ENCODE measurements at regions not wholly inside any gene's neighbourhood (a gene's known extent, or its start where the extent isn't known, plus 50 kb on each side); places are given as distances from the start of the nearest gene placed in this dataset.

GRCh38 chr17:69702078-69702477 lies 287.6 kb downstream of the MAP2K6 start:
- intact Hi-C loops (cut with DNase I) = no loop called here
- TF ChIP-seq CTCF (IDR thresholded peaks at IDR 0.05) = no peak
- DNase-seq (no peak), ATAC-seq (no peak)
- no peaks in the 10 kb centered on the region for H3K4me1 ChIP-seq
- H3K36me3 ChIP-seq = no peaks in the 10 kb centered on the region
- no peak overlapping the region for H3K27ac ChIP-seq
- peaks cover 0 to 27% of the 10 kb centered on the region in 2 donors for H3K9me3 ChIP-seq
- no peak overlapping the region for H3K4me3 ChIP-seq
- H3K27me3 ChIP-seq = no peaks in the 10 kb centered on the region

GRCh38 chr17:69703751-69704150 lies 289.3 kb downstream of the MAP2K6 start:
- Histone ChIP-seq H3K4me3 (no peak overlapping the region), H3K36me3 (no peaks in the 10 kb centered on the region), H3K9me3 (peaks cover 0 to 14% of the 10 kb centered on the region in 2 donors), H3K4me1 (no peaks in the 10 kb centered on the region), H3K27ac (no peak overlapping the region), H3K27me3 (no peaks in the 10 kb centered on the region)
- no peak for TF ChIP-seq CTCF (IDR thresholded peaks at IDR 0.05)
- DNase-seq (no peak), ATAC-seq (no peak)
- intact Hi-C loops (cut with DNase I) = no loop called here

GRCh38 chr17:69704935-69705334 lies 290.4 kb downstream of the MAP2K6 start:
- Histone ChIP-seq H3K27me3 (no peaks in the 10 kb centered on the region), H3K27ac (no peak overlapping the region), H3K4me1 (no peaks in the 10 kb centered on the region), H3K36me3 (no peaks in the 10 kb centered on the region), H3K9me3 (peaks cover 0 to 3% of the 10 kb centered on the region in 2 donors), H3K4me3 (no peak overlapping the region)
- ATAC-seq = no peak
- no peak for TF ChIP-seq CTCF (IDR thresholded peaks at IDR 0.05)
- DNase-seq = no peak
- intact Hi-C loops (cut with DNase I) = no loop called here

GRCh38 chr17:69706127-69706526 lies 291.6 kb downstream of the MAP2K6 start:
- DNase-seq = no peak
- Histone ChIP-seq H3K9me3 (no peaks in the 10 kb centered on the region), H3K36me3 (no peaks in the 10 kb centered on the region), H3K4me1 (no peaks in the 10 kb centered on the region), H3K27ac (no peak overlapping the region), H3K4me3 (no peak overlapping the region), H3K27me3 (no peaks in the 10 kb centered on the region)
- no peak for TF ChIP-seq CTCF (IDR thresholded peaks at IDR 0.05)
- intact Hi-C loops (cut with DNase I) = no loop called here
- no peak for ATAC-seq

GRCh38 chr17:69709441-69709840 lies 294.9 kb downstream of the MAP2K6 start:
- H3K36me3 ChIP-seq = no peaks in the 10 kb centered on the region
- DNase-seq (no peak), ATAC-seq (no peak)
- no peaks in the 10 kb centered on the region for H3K27me3 ChIP-seq
- intact Hi-C loops (cut with DNase I) = no loop called here
- H3K27ac ChIP-seq = no peak overlapping the region
- no peak overlapping the region for H3K4me3 ChIP-seq
- no peaks in the 10 kb centered on the region for H3K9me3 ChIP-seq
- TF ChIP-seq CTCF (IDR thresholded peaks at IDR 0.05) = no peak
- H3K4me1 ChIP-seq = no peaks in the 10 kb centered on the region
